NCI-H146 (cell line): ENCODE measurements at regions not wholly inside any gene's neighbourhood (a gene's known extent, or its start where the extent isn't known, plus 50 kb on each side); places are given as distances from the start of the nearest gene placed in this dataset.

Experiments
- DNase-seq: peaks from one replicate; lab custom pipeline; 2025; lab: John Stamatoyannopoulos, UW

- DNase-seq = no peak
These were observed 127.0 kb upstream of the CDH4 start for GRCh38 chr20:61125076-61125475.

- no peak for DNase-seq
These were observed 126.4 kb upstream of the CDH4 start for GRCh38 chr20:61125546-61126180.

- DNase-seq = no peak
These were observed 125.5 kb upstream of the CDH4 start for GRCh38 chr20:61126369-61127195.

- no peak for DNase-seq
These were observed 124.6 kb upstream of the CDH4 start for GRCh38 chr20:61127311-61128039.

- DNase-seq = no peak
These were observed 123.3 kb upstream of the CDH4 start for GRCh38 chr20:61128701-61129269.

- DNase-seq = no peak
These were observed 122.8 kb upstream of the CDH4 start for GRCh38 chr20:61129311-61129710.

DNA sequence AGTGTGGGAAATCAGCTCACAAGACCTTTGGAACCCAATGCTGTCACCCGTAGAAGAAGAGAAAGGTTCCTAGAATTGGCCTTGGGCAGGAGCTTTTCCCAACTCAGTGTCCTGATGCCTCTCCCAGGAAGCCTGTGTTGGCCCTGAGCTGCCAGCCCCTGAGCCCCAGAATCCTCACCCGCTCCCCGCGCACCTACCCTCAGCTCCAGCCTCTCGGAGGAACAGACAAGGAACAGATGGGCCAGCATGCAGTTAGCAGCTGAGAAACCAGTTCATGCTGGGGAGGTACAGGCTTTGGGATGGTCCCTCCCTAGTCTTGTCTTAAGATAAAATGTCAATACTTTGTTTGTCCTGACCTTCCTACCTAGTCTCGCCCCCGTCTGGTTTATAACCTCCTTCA, 121.9 kb upstream of the CDH4 start:
- DNase-seq = no peak

DNA sequence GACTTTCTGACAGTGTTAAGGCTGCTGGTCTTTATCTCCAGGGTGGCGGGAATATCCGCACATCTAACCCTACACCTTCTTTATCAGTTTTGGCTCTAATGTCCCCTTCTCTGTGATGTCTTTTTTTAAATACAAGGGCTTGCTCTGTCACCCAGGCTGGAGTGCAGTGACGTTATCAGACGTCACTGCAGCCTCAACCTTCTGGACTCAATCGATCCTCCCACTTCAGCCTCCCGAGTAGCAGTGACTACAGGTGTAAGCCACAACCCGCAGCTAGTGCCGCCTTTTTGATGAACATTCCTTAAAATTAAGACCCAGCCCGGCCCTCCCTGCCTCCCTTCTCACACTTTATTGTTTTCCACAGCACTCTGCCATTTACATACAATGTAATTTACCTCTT, 120.1 kb upstream of the CDH4 start:
- DNase-seq = no peak

GRCh38 chr20:61133611-61134010, 118.5 kb upstream of the CDH4 start:
- no peak for DNase-seq

DNA sequence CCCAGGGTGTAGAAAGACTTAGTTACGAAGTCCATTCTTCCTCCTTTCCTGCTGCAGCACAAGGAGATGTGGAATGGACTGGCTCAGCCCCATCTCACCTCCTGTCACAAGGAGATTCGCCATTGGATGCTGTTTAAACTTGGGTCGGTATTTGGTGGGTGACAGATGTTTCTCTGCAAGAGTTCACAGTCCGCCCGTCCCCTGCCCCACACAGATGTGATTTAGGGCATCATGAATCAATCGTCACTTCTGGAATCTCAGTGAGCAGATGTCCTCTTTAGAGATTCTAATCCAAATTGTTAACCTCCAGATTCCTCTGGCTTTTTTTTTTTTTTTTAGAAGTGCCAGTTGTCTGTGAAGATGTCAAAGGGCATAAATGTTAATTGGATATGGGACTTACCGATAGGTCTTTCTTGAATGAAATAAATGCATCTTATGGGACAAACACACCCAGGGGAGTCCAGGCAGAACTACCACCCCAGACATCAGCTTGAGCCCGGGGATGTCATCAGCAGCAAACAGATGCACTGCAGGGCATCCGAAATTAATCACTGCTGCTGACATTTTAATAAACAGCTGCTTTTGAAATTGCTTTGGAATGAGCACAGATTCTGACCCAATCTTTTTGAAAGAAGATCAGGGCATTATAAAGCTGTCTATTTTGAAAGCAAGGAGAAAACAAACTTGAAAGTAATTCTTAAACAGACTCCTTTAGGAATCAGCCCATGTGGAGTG, 117.6 kb upstream of the CDH4 start:
- DNase-seq = no peak

DNA sequence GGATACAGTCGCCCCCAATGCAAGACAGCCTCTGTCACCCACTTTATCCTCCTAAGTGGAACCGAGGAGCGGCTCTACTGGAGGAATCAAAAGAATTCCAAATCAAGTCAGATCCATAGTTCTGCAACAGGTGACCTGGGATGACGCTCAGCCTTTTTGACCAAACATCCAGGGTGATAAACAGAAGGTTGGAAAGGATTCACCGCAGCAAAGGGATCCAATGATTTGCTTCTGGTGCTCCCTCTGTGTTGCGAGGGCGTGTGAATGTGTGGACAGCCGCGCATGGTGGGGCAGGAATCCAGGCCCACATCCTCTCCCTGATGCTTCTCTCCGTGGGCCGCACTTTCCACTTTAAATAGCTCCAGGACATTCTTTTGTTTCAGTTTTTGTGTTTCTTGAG, 116.8 kb upstream of the CDH4 start:
- DNase-seq = no peak

- DNase-seq = no peak
These were observed 116.1 kb upstream of the CDH4 start for GRCh38 chr20:61135968-61136367.

DNA sequence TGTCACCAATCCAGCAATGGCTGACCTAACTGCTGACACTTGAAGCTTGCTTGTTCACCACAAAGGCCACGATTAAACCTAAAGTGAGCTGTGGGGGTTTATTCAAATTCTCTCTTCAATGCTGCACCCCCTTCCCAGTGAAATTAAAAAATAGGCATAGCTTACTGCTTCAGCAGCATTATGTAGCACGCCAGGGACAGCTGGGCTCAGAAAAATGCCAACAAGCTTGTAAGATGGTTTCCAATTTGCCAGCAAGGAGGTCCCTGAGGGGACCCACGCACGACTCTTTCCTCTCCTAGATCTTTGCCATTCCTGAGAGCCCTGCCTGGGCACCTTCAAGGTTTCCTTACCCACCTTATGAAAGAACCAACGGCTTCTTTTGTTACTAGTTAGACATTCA, 113.5 kb upstream of the CDH4 start:
- DNase-seq = no peak

DNA sequence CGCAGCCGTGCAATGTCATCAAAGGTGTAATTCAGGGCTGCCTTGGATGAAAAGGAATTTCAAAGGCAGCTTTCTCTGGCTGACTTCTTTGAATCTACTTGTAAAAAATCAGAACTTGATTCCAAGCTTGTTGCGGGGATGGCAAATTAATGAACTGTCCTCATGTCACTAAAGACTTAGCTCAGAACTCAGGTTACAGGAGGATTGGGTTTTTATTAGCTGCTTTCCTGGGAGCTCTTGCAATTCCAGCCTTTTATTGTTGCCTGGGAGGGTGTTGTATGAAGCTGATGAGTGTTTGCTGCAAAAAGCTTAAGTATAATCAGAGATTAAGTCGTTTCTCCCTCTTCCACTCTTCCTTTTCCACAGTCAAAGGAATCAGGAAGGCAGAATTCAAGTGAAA, 113.0 kb upstream of the CDH4 start:
- no peak for DNase-seq

DNA sequence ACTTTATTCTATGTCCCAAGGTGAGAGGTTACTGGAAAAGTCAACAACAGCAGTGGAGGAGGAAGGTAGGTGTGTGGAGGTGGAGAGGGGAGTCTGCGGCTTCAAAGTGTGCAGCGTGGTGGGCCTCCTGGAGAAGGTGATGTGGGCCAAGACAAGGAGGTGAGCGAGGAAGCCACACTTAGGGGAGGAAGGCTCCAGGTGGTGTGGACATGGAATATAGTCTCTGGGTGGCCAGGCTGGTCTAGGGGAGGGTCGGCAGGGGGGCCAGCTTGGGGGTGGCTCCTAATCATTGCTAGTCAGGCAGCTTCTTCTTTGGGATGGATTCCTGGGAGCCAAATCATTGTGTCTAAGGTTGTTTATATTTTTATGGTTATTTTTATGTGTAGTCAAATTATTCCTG, 111.5 kb upstream of the CDH4 start:
- DNase-seq = no peak

DNA sequence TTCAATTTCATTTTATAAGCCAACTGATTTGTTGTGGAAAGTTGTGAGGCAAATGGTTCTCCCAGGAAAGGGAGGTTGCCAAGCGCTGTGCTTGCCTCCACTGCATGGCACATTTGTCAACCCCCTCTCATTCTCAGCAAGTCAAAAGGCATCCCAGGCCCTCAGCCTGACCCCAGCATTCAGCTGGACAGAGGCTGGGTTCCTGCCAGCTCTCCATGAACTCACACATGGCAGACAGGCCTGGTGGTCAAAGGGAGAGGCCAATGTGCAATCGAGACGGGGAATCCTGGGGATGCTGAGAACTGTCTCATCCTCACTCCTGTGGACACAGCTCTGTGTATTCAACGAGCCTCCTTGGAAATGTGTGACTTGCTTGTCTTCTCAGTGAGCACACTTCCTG, 106.0 kb upstream of the CDH4 start:
- DNase-seq = no peak

- DNase-seq = no peak
These were observed 102.4 kb upstream of the CDH4 start for GRCh38 chr20:61149636-61150035.

- no peak for DNase-seq
These were observed 94.8 kb upstream of the CDH4 start for GRCh38 chr20:61157301-61157700.

GRCh38 chr20:61159957-61160686, 91.9 kb upstream of the CDH4 start:
- no peak for DNase-seq

- DNase-seq = no peak
These were observed 90.2 kb upstream of the CDH4 start for GRCh38 chr20:61161726-61162390.

GRCh38 chr20:61162451-61162850, 89.6 kb upstream of the CDH4 start:
- DNase-seq = no peak
